ENCODE measurements at regions not wholly inside any gene's neighbourhood (a gene's known extent, or its start where the extent isn't known, plus 50 kb on each side); places are given as distances from the start of the nearest gene placed in this dataset.
"Not testable (repeated sequence)": the region's sequence is repeated elsewhere in the genome, so short reads cannot be mapped to it uniquely, and the experiment has no call there.

DNA sequence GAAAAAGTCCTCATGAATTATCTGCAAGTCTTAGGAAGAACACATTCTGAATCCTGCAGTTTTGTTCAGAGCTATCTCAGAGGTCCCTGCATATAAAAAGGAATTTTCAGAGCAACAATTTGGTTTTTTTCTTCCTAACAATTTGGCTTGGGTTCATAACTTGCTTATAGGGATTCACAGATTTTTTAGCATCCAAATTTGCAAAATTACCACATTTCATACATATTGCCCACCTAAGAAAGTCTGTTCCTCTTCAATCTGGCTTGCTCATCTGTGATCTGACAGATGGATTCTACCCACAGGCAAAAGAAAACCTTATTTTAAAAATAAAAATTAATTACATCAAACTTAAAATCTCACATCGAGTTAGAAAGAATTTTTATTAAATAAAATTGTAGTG, 714.4 kb upstream of the NCAM2 start:
- TF ChIP-seq, protein P1, sequence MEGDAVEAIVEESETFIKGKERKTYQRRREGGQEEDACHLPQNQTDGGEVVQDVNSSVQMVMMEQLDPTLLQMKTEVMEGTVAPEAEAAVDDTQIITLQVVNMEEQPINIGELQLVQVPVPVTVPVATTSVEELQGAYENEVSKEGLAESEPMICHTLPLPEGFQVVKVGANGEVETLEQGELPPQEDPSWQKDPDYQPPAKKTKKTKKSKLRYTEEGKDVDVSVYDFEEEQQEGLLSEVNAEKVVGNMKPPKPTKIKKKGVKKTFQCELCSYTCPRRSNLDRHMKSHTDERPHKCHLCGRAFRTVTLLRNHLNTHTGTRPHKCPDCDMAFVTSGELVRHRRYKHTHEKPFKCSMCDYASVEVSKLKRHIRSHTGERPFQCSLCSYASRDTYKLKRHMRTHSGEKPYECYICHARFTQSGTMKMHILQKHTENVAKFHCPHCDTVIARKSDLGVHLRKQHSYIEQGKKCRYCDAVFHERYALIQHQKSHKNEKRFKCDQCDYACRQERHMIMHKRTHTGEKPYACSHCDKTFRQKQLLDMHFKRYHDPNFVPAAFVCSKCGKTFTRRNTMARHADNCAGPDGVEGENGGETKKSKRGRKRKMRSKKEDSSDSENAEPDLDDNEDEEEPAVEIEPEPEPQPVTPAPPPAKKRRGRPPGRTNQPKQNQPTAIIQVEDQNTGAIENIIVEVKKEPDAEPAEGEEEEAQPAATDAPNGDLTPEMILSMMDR (IDR thresholded peaks at IDR 0.05), result no peak
- H3K9me3 Mint-ChIP-seq, result peaks cover 4% of the 10 kb centered on the region
- POLR2A ChIA-PET, result no interaction called here

DNA sequence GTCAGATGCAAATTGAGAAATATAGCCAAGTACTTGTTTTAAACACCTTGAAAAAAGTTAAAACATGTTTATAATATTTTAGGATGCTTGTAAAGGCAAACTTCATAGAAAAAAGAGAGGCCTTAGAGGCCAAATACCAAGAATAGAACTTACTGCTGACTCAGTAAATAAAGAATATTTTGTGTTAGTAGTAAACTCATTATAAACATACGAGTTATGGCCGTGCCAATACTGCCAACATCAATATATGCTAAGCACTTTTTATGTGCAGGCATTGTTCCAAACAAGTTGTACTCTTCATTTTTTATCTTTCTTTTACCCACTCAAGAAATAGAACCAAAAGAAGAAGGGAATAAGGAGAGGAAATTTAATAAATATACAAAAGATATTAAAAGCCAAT, 705.9 kb upstream of the NCAM2 start:
- H3K27ac Mint-ChIP-seq, result no peak overlapping the region

More for the DNA sequence above, 714.4 kb upstream of the NCAM2 start:
- no peak overlapping the region for H3K4me3 Mint-ChIP-seq
- ATAC-seq (no peak), DNase-seq (no peak)
- no peaks in the 10 kb centered on the region for H3K27me3 Mint-ChIP-seq
- CTCF ChIA-PET, result no interaction called here
- intact Hi-C loops (cut with micrococcal nuclease), result no loop called here
- no peaks in the 10 kb centered on the region for H3K36me3 Mint-ChIP-seq (ENCODE audit: low read depth)
- no peaks in the 10 kb centered on the region for H3K4me1 Mint-ChIP-seq (ENCODE audit: low read depth)
- no peak overlapping the region for H3K27ac Mint-ChIP-seq

DNA sequence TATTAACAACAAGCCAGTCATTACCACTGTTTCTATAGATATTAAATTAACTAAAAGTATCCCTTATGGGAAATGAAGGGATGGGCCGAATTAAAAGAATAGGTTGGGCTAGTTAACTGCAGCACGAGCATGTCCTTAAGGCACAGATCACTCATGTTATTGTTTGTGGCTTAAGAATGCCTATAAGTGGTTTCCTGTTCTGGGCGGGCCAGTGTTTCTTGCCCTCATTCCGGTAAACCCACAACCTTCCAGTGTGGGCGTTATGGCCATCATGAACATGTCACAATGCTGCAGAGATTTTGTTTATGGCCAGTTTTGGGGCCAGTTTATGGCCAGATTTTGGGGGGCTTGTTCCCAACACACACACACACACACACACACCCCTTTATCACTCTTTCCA, 705.4 kb upstream of the NCAM2 start:
- H3K27me3 Mint-ChIP-seq; DNase-seq; H3K36me3 Mint-ChIP-seq (ENCODE audit: low read depth); H3K9me3 Mint-ChIP-seq; H3K4me3 Mint-ChIP-seq; CTCF ChIA-PET; POLR2A ChIA-PET; H3K4me1 Mint-ChIP-seq (ENCODE audit: low read depth); ATAC-seq; intact Hi-C loops (cut with micrococcal nuclease); H3K27ac Mint-ChIP-seq: not testable (repeated sequence)

More for the DNA sequence above, 705.9 kb upstream of the NCAM2 start:
- H3K9me3 Mint-ChIP-seq, result no peaks in the 10 kb centered on the region
- H3K36me3 Mint-ChIP-seq (ENCODE audit: low read depth), result no peaks in the 10 kb centered on the region
- ATAC-seq (no peak), DNase-seq (no peak)
- H3K27me3 Mint-ChIP-seq, result no peaks in the 10 kb centered on the region
- POLR2A ChIA-PET, result no interaction called here
- CTCF ChIA-PET, result no interaction called here
- no peaks in the 10 kb centered on the region for H3K4me1 Mint-ChIP-seq (ENCODE audit: low read depth)
- intact Hi-C loops (cut with micrococcal nuclease), result no loop called here
- TF ChIP-seq, protein P1 (IDR thresholded peaks at IDR 0.05), result no peak
- no peak overlapping the region for H3K4me3 Mint-ChIP-seq

DNA sequence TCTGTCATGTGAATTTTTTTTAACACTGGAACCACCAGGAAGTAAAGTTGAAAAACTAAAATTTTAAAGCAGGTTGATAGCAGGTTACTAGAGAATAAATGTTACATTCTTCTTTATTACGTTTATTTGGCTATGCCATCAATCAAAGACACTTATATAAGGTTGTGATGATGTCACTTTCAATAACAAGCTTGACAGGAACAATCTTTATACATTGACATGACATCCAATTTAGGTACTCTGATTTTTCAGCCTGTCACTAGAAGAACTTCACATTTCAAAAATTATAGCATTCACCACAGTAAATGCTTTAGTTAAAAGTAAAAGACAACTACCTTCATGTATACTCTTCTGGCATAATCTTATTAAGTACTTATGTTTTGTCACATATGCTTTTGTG, 696.8 kb upstream of the NCAM2 start:
- Mint-ChIP-seq H3K27me3 (no peaks in the 10 kb centered on the region), H3K4me1 (ENCODE audit: low read depth) (no peaks in the 10 kb centered on the region), H3K4me3 (no peak overlapping the region), H3K36me3 (ENCODE audit: low read depth) (no peaks in the 10 kb centered on the region), H3K9me3 (no peaks in the 10 kb centered on the region), H3K27ac (no peak overlapping the region)
- CTCF ChIA-PET, result no interaction called here
- DNase-seq, result no peak
- POLR2A ChIA-PET, result no interaction called here
- intact Hi-C loops (cut with micrococcal nuclease), result no loop called here
- TF ChIP-seq, protein P1 (IDR thresholded peaks at IDR 0.05), result no peak
- ATAC-seq, result no peak

DNA sequence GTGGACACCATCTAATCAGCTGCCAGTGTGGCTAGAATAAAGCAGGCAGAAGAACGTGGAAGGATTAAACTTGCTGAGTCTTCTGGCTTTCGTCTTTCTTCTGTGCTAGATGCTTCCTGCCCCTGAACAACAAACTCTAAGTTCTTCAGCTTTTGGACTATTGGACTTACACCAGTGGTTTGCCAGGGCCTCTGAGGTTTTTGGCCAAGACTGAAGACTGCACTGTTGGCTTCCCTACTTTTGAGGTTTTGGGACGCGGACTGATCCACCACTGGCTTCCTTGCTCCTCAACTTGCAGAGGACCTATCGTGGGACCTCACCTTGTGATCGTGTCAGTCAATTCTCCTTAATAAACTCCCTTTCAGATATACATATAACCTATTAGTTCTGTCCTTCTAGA, 696.1 kb upstream of the NCAM2 start:
- ChIA-PET CTCF (no interaction called here), POLR2A (no interaction called here)
- Mint-ChIP-seq H3K4me3 (no peak overlapping the region), H3K4me1 (ENCODE audit: low read depth) (no peaks in the 10 kb centered on the region), H3K9me3 (no peaks in the 10 kb centered on the region), H3K27ac (no peak overlapping the region), H3K27me3 (no peaks in the 10 kb centered on the region), H3K36me3 (ENCODE audit: low read depth) (no peaks in the 10 kb centered on the region)
- no peak for DNase-seq
- intact Hi-C loops (cut with micrococcal nuclease), result no loop called here
- ATAC-seq, result no peak
- TF ChIP-seq, protein P1 (IDR thresholded peaks at IDR 0.05), result no peak

DNA sequence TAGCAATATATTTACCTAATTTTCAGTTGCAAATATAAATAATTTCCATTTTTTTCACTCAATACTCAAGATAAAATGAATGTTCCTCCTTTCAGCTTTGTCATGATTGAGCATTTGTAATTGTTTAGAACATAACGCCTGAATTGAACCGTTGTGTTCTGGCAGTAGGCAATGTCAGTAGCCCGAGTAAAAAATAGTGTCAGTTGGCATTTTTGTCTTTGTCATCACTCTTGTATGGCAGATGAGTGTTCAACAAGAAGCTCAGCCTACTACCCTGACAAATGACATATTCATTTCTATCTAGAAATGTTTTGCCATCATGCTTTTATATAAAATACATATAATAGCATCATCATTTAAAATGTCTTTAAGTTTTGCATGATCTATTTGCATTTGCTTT, 691.4 kb upstream of the NCAM2 start:
- ChIA-PET POLR2A (no interaction called here), CTCF (no interaction called here)
- TF ChIP-seq, protein P1 (IDR thresholded peaks at IDR 0.05), result no peak
- Mint-ChIP-seq H3K27me3 (no peaks in the 10 kb centered on the region), H3K4me1 (ENCODE audit: low read depth) (no peaks in the 10 kb centered on the region), H3K4me3 (no peak overlapping the region), H3K9me3 (no peaks in the 10 kb centered on the region), H3K27ac (no peak overlapping the region), H3K36me3 (ENCODE audit: low read depth) (no peaks in the 10 kb centered on the region)
- intact Hi-C loops (cut with micrococcal nuclease), result no loop called here
- ATAC-seq (no peak), DNase-seq (no peak)
